Dermis blood vessel endothelial cell (primary cell): ENCODE measurements at regions not wholly inside any gene's neighbourhood (a gene's known extent, or its start where the extent isn't known, plus 50 kb on each side); places are given as distances from the start of the nearest gene placed in this dataset.

Source experiments
- DNase-seq: peaks from one replicate; pipeline ENCODE4 v3.0.0; 2010

GRCh38 chr2:157067562-157067961 lies 189.9 kb upstream of the GALNT5 start:
- no peak for DNase-seq

GRCh38 chr2:157068237-157068636 lies 189.3 kb upstream of the GALNT5 start:
- DNase-seq = no peak

- DNase-seq = no peak
Measured at GRCh38 chr2:157075924-157076323, 181.6 kb upstream of the GALNT5 start.

- no peak for DNase-seq
Measured at GRCh38 chr2:157076526-157077161, 180.9 kb upstream of the GALNT5 start.

- no peak for DNase-seq
Measured at GRCh38 chr2:157077753-157078350, 179.7 kb upstream of the GALNT5 start.

- no peak for DNase-seq
Measured at GRCh38 chr2:157082950-157083349, 174.6 kb upstream of the GALNT5 start.

- no peak for DNase-seq
Measured at GRCh38 chr2:157085522-157085921, 172.0 kb upstream of the GALNT5 start.

- no peak for DNase-seq
Measured at GRCh38 chr2:157087373-157088002, 170.0 kb upstream of the GALNT5 start.

GRCh38 chr2:157093666-157094065 lies 163.8 kb upstream of the GALNT5 start:
- no peak for DNase-seq

- no peak for DNase-seq
Measured at GRCh38 chr2:157105372-157105771, 152.1 kb upstream of the GALNT5 start.

- no peak for DNase-seq
Measured at GRCh38 chr2:157106950-157107349, 150.6 kb upstream of the GALNT5 start.

GRCh38 chr2:157107460-157107859 lies 150.0 kb upstream of the GALNT5 start:
- no peak for DNase-seq

GRCh38 chr2:157107877-157108276 lies 149.6 kb upstream of the GALNT5 start:
- DNase-seq = peak; percentile 77

- no peak for DNase-seq
Measured at GRCh38 chr2:157122776-157123175, 134.7 kb upstream of the GALNT5 start.

- DNase-seq = no peak
Measured at GRCh38 chr2:157124731-157125130, 132.8 kb upstream of the GALNT5 start.

- DNase-seq = no peak
Measured at GRCh38 chr2:157125685-157126084, 131.8 kb upstream of the GALNT5 start.

GRCh38 chr2:157127249-157128012 lies 130.1 kb upstream of the GALNT5 start:
- no peak for DNase-seq

- no peak for DNase-seq
Measured at GRCh38 chr2:157143901-157144300, 113.6 kb upstream of the GALNT5 start.

- no peak for DNase-seq
Measured at GRCh38 chr2:157149270-157149669, 108.2 kb upstream of the GALNT5 start.

- no peak for DNase-seq
Measured at GRCh38 chr2:157150747-157151146, 106.8 kb upstream of the GALNT5 start.

GRCh38 chr2:157152362-157152761 lies 105.1 kb upstream of the GALNT5 start:
- DNase-seq = no peak

- no peak for DNase-seq
Measured at GRCh38 chr2:157155992-157156391, 101.5 kb upstream of the GALNT5 start.

- peak; percentile 55 for DNase-seq
Measured at GRCh38 chr2:157158111-157158510, 99.4 kb upstream of the GALNT5 start.
